ENCODE measurements at regions not wholly inside any gene's neighbourhood (a gene's known extent, or its start where the extent isn't known, plus 50 kb on each side); places are given as distances from the start of the nearest gene placed in this dataset.

GRCh38 chr14:53601409-53601808 lies 355.2 kb downstream of the BMP4 start:
- DNase-seq = no peak

- no peak for DNase-seq
These were observed 357.2 kb downstream of the BMP4 start for GRCh38 chr14:53599221-53599945.

- no peak for DNase-seq
These were observed 359.6 kb downstream of the BMP4 start for GRCh38 chr14:53596853-53597525.

GRCh38 chr14:53591816-53592215 lies 364.8 kb downstream of the BMP4 start:
- DNase-seq = no peak

GRCh38 chr14:53581504-53581903 lies 375.1 kb downstream of the BMP4 start:
- DNase-seq = no peak

GRCh38 chr14:53571641-53572328 lies 384.8 kb downstream of the BMP4 start:
- no peak for DNase-seq

- no peak for DNase-seq
These were observed 385.9 kb downstream of the BMP4 start for GRCh38 chr14:53570411-53571387.

GRCh38 chr14:53569446-53569845 lies 387.2 kb downstream of the BMP4 start:
- DNase-seq = no peak

- DNase-seq = no peak
These were observed 389.3 kb downstream of the BMP4 start for GRCh38 chr14:53567236-53567780.

GRCh38 chr14:53564870-53565269 lies 391.8 kb downstream of the BMP4 start:
- DNase-seq = no peak

- DNase-seq = no peak
These were observed 393.0 kb downstream of the BMP4 start for GRCh38 chr14:53563628-53564027.

GRCh38 chr14:53553221-53553620 lies 400.1 kb upstream of the DDHD1 start:
- no peak for DNase-seq

- DNase-seq = no peak
These were observed 398.7 kb upstream of the DDHD1 start for GRCh38 chr14:53551862-53552261.

GRCh38 chr14:53550776-53551175 lies 397.7 kb upstream of the DDHD1 start:
- no peak for DNase-seq

- no peak for DNase-seq
These were observed 396.8 kb upstream of the DDHD1 start for GRCh38 chr14:53549956-53550355.

- no peak for DNase-seq
These were observed 394.5 kb upstream of the DDHD1 start for GRCh38 chr14:53547593-53547992.

GRCh38 chr14:53545217-53545616 lies 392.1 kb upstream of the DDHD1 start:
- no peak for DNase-seq

- no peak for DNase-seq
These were observed 389.6 kb upstream of the DDHD1 start for GRCh38 chr14:53542732-53543131.

GRCh38 chr14:53541411-53541810 lies 388.3 kb upstream of the DDHD1 start:
- no peak for DNase-seq

GRCh38 chr14:53539489-53540126 lies 386.5 kb upstream of the DDHD1 start:
- peak; percentile 18 for DNase-seq

GRCh38 chr14:53538316-53538881 lies 385.3 kb upstream of the DDHD1 start:
- no peak for DNase-seq
